ENCODE measurements at regions not wholly inside any gene's neighbourhood (a gene's known extent, or its start where the extent isn't known, plus 50 kb on each side); places are given as distances from the start of the nearest gene placed in this dataset.

DNA sequence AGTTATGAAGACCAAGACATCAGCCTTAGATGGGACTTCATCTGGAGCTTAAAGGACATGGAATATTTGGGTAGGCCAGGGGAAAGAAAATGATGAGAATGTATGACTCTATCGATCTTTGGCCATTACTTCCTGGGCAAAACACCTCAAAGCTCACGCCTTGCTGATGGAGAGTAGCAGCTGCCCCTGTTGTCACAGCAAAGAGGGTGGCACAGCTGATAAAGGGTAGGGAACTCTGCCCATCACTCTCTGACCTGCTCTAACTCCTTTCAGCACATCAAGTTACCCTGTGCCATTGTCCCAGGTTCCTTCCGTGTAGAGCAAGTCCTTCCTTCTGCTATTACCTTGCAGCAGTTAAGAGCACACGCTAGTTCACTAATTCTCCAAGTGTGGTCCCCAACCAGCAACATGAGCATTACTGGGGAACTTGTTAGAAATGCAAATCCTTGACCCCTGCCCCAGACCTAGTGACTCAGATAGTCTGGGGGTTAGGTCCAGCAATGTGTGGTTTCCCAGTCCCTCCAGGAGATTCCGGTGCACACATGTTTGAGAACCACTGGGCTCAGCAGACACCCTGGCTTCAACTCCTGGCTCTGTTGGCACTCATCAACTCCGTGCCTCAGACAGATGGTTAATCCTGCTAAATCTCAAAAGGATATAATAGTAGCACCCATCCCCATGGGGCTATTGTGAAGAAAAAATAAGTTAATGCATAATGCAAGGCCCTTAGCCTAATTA lies 93.7 kb upstream of the EEA1 start:
- TF ChIP-seq, protein P1, sequence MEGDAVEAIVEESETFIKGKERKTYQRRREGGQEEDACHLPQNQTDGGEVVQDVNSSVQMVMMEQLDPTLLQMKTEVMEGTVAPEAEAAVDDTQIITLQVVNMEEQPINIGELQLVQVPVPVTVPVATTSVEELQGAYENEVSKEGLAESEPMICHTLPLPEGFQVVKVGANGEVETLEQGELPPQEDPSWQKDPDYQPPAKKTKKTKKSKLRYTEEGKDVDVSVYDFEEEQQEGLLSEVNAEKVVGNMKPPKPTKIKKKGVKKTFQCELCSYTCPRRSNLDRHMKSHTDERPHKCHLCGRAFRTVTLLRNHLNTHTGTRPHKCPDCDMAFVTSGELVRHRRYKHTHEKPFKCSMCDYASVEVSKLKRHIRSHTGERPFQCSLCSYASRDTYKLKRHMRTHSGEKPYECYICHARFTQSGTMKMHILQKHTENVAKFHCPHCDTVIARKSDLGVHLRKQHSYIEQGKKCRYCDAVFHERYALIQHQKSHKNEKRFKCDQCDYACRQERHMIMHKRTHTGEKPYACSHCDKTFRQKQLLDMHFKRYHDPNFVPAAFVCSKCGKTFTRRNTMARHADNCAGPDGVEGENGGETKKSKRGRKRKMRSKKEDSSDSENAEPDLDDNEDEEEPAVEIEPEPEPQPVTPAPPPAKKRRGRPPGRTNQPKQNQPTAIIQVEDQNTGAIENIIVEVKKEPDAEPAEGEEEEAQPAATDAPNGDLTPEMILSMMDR (conservative IDR thresholded peaks at IDR 0.05; ENCODE audit: low read depth, low read length) = no peak
- no peak for TF ChIP-seq EZH2 (IDR thresholded peaks at IDR 0.05; ENCODE audit: borderline replicate concordance, low read depth, low read length, poor library complexity, severe bottlenecking)
